ENCODE measurements at regions not wholly inside any gene's neighbourhood (a gene's known extent, or its start where the extent isn't known, plus 50 kb on each side); places are given as distances from the start of the nearest gene placed in this dataset.

GRCh38 chr11:70928854-70929598, 323.4 kb downstream of the SHANK2 start:
- no peak for TF ChIP-seq CTCF (IDR thresholded peaks at IDR 0.05; ENCODE audit: low read depth, low read length, missing control alignments)
- in situ Hi-C loops (cut with HindIII; ENCODE audit: low pct_ligation_motif_present, low sequenced_read_pairs), result no loop called here

GRCh38 chr11:70930215-70930614, 322.2 kb downstream of the SHANK2 start:
- Histone ChIP-seq H3K36me3 (replicated peaks) (no peaks in the 10 kb centered on the region), H3K4me3 (ENCODE audit: low read depth, low read length) (no peak overlapping the region), H3K27me3 (replicated peaks) (no peaks in the 10 kb centered on the region), H3K27ac (no peak overlapping the region)
- DNase-seq, result no peak
- in situ Hi-C loops (cut with HindIII; ENCODE audit: low pct_ligation_motif_present, low sequenced_read_pairs), result no loop called here
- no peak for TF ChIP-seq CTCF (IDR thresholded peaks at IDR 0.05; ENCODE audit: low read depth, low read length, missing control alignments)

More at GRCh38 chr11:70928854-70929598, 323.4 kb downstream of the SHANK2 start:
- H3K4me3 ChIP-seq (ENCODE audit: low read depth, low read length), result no peak overlapping the region
- DNase-seq, result no peak
- H3K27me3 ChIP-seq (replicated peaks), result no peaks in the 10 kb centered on the region
- no peak overlapping the region for H3K27ac ChIP-seq
- no peaks in the 10 kb centered on the region for H3K36me3 ChIP-seq (replicated peaks)

- no peaks in the 10 kb centered on the region for H3K36me3 ChIP-seq (replicated peaks)
- no peak for DNase-seq
- no peak for TF ChIP-seq CTCF (IDR thresholded peaks at IDR 0.05; ENCODE audit: low read depth, low read length, missing control alignments)
- in situ Hi-C loops (cut with HindIII; ENCODE audit: low pct_ligation_motif_present, low sequenced_read_pairs), result no loop called here
- no peak overlapping the region for H3K27ac ChIP-seq
- H3K4me3 ChIP-seq (ENCODE audit: low read depth, low read length), result no peak overlapping the region
- no peaks in the 10 kb centered on the region for H3K27me3 ChIP-seq (replicated peaks)
Observed at GRCh38 chr11:70931430-70931829, 320.9 kb downstream of the SHANK2 start.

- Histone ChIP-seq H3K4me3 (ENCODE audit: low read depth, low read length) (no peak overlapping the region), H3K27me3 (replicated peaks) (no peaks in the 10 kb centered on the region), H3K27ac (no peak overlapping the region), H3K36me3 (replicated peaks) (no peaks in the 10 kb centered on the region)
- DNase-seq, result no peak
- in situ Hi-C loops (cut with HindIII; ENCODE audit: low pct_ligation_motif_present, low sequenced_read_pairs), result no loop called here
- no peak for TF ChIP-seq CTCF (IDR thresholded peaks at IDR 0.05; ENCODE audit: low read depth, low read length, missing control alignments)
Observed at GRCh38 chr11:70933981-70934583, 318.3 kb downstream of the SHANK2 start.

- in situ Hi-C loops (cut with HindIII; ENCODE audit: low pct_ligation_motif_present, low sequenced_read_pairs), result no loop called here
- H3K27ac ChIP-seq, result no peak overlapping the region
- no peak for DNase-seq
Observed at GRCh38 chr11:70935006-70935768, 317.2 kb downstream of the SHANK2 start.

More at GRCh38 chr11:70935006-70935768, 317.2 kb downstream of the SHANK2 start:
- Histone ChIP-seq H3K36me3 (replicated peaks) (no peaks in the 10 kb centered on the region), H3K4me3 (ENCODE audit: low read depth, low read length) (no peak overlapping the region), H3K27me3 (replicated peaks) (no peaks in the 10 kb centered on the region)
- no peak for TF ChIP-seq CTCF (IDR thresholded peaks at IDR 0.05; ENCODE audit: low read depth, low read length, missing control alignments)
